GDM1 (cell line): ENCODE measurements at regions not wholly inside any gene's neighbourhood (a gene's known extent, or its start where the extent isn't known, plus 50 kb on each side); places are given as distances from the start of the nearest gene placed in this dataset.
"Not testable (repeated sequence)": the region's sequence is repeated elsewhere in the genome, so short reads cannot be mapped to it uniquely, and the experiment has no call there.

Experiments used
- DNase-seq: peaks from one replicate; lab custom pipeline; 2025; lab: John Stamatoyannopoulos, UW

DNA sequence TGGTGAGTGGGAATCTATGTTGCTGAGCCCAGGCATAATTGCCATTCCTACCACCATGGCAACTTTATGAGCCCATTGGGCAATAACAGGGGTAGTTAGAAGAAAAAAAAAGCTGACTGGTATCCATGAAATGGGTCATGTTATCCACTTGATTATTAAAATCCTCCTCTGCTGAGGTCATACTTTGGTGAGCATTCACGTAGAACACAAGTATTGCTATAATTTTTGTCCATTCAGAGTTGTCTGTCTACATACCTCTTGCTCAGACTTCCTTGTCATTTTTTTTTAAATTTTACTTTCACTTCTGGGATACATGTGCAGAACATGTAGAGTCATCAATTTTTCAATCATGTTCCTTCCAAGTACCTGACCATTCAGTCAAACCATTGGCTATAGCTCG lies 780.8 kb upstream of the ARRDC3 start:
- no peak for DNase-seq

DNA sequence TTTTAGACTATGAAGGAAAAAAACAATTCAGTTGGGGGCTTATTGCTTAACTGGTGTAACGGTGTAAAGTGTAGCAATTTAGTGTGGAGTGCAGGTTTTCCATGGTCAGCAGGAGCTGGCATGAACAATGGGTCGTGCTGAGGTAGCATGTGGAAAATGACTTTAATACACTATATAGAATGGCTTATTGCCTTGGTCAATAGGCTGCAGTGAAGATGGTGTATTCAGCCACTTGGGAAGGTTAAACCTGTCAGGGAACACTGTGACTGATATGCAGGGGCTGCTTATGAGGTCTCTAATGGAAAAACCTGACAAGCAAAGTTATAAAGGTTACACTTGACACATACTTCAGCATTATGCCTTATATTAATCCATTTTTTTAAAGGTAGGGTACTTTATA lies 764.7 kb upstream of the ARRDC3 start:
- DNase-seq = no peak

DNA sequence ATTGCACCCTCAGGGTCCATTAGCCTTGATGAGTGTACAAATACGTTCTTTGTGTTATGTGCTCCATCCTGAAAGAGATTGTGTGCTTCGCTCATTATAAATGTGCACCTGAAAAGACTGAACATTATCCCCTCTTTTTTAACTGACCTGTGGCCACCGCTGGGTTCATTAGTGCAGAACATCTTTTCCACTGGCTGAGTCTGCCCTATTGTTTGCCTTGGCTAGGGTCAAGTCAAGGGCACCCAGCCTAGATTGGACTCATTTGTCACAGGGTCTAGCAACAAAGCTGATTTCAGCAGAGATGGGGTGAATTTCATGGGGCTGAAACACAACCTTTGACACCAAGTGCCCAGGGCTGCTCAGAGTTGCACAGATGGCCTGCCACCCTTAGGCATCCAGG lies 764.1 kb upstream of the ARRDC3 start:
- DNase-seq = no peak

DNA sequence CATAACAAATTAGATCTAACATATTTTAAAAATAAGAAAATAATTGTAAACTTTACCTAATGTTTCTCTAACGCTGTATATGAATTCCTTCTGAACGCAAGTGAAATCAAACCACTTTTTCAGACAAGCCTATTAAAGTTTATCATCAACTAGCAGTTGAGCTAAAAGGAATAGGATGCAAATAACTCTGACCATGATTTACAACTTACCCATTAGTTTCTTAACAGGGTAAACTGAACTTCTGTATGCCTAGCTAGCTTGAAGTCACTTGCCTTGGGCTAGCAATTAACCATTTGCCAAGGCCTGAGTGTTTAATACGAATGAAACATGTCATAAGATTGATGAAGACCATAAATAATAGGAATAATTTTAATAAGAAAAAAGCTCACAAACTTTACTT lies 762.7 kb upstream of the ARRDC3 start:
- DNase-seq = no peak

DNA sequence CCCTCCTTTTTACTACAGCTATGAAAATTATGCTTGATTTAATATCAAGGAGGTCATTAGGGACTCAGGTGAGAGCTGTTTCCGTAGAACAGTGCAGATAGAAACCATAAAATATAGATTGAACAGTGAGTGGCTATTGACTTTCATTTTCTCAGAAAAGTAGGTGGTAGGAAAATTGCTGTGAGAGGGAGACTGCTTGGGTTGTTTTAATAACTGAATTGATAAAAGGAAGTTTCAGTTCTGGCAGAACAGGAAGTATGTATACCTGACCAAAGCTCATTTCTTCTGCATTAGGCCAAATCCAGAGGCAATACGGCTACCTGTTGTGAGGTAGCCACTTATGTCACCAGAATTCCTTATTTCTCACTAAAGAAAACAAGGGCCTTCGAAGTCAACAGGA lies 761.7 kb upstream of the ARRDC3 start:
- DNase-seq = no peak

DNA sequence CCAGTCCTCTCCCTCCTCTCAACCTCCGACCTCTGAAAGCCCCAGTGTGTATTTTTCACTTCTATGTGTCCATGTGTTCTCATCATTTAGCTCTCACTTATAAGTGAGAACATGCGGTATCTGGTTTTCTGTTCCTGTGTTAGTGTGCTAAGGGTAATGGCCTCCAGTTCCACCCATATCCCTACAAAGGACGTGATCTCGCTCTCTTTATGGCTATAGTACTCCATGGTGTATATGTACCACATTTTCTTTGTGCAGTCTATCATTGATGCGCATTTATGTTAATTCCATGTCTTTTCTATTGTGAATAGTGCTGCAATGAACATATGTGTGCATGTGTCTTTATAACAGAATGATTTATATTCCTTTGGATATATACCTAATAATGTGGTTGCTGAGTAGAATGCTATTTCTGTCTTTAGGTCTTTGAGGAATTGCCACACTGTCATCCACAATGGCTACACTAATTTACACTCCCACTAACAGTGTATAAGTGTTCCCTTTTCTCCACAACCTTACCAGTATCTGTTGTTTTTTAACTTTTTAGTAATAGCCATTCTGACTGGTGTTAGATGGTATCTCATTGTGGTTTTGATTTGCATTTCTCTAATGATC lies 749.3 kb upstream of the ARRDC3 start:
- not testable (repeated sequence) for DNase-seq

DNA sequence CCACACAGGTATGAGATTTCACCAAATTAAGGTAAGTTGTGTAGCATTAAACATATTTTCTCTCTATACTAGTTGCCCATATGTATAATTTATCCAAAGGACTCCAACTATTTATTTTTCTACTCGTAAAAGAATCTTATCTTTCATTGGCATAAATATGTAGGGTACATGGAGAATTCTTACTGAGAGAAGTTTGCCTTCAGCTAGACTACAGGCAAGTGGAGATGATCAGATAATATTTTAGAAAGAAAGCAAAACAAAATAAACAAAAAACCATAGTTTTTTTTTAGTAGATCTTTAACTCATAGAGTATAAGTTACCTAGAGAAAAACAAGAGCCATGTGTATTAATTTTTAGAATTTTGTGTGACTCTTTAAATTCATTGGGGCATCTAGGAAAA lies 743.1 kb upstream of the ARRDC3 start:
- DNase-seq = no peak

DNA sequence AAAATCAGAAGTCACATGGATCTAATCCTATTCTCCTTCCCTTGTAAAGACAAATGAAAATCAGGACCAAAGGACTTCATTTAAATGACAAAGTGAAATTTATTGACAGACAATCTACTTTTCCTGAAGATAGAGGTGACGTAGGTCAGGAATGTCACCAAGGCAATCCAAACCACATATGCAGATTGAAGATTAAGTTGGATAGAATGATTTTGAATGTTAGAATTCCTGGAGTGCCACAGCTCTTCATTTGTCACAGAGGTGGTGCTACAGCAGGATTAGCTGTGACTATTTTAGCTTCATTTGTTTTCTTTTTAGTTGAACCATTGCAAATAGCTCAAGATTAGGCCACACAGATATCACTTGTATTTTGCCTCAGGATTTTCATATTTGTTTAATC lies 736.0 kb upstream of the ARRDC3 start:
- DNase-seq = no peak

DNA sequence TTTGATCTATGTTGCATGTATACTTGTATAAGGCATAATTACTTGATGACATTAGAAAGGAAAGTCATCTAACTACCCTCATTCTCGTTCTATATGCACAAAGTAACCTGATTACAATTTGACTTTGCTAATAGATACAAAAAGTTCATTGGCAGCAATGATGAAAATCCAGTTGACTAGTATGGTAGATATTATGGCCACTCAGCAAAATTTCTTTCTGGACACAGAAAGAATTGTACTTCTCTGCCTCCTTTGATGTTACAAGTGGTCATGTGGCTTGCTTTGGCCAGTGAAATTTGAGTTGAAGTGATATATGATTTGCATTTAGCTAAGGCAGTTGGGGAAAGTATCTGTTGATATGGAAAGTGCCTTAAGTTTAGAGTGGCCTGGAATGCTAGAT lies 723.7 kb upstream of the ARRDC3 start:
- DNase-seq = no peak

DNA sequence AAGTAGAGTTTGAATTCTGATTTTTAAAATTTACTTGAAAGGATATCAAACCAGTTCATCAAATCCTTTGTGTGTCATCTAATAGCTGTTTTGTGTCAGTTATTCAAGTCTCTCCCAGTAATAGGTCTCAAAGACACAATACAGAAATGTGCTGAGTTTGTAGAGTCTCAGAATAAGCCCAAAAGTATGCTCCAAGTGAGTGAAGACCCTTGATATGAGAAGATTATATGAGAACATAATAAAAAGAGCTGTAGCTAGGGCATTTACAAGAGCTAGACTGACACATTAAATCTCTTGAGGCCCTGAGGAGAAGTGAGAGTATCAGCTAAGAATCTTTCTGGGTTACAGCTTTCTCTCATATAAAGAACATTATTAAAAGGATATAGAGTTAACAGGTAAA lies 721.0 kb upstream of the ARRDC3 start:
- DNase-seq = no peak

DNA sequence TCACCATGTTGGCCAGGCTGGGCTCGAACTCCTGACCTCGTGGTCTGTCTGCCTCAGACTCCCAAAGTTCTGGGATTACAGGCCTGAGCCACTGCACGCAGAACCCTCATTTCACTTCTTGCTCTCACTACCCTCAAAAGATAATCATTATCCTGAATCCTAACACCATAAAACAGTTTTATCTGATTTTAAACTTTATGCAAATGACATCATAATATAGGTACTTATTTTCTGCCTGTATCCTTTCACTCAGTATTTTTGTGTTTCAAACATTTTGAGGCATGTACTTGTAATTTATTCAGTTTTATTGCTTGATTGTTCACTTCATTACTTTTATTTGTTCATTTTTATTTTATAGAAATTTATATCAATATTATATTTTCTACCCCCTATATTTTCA lies 719.2 kb upstream of the ARRDC3 start:
- DNase-seq = no peak

DNA sequence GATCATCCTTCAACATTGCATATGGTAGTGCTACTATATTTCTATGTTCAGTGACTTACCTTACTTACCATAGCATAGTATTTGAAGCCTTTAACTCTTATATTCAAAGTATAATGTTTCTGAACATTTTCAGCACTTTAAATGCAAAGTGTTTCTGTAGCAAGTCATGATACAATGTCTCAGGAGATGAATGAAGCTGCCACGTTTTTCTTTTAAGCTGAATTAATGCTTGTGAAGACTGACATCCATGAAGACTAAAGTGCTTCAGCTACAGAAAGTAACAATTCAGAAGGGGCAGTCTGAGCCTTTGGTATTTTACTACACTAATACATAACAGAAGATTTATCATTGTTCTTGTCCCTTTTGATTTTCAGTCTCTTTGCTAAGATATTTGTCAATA lies 709.1 kb upstream of the ARRDC3 start:
- DNase-seq = no peak

DNA sequence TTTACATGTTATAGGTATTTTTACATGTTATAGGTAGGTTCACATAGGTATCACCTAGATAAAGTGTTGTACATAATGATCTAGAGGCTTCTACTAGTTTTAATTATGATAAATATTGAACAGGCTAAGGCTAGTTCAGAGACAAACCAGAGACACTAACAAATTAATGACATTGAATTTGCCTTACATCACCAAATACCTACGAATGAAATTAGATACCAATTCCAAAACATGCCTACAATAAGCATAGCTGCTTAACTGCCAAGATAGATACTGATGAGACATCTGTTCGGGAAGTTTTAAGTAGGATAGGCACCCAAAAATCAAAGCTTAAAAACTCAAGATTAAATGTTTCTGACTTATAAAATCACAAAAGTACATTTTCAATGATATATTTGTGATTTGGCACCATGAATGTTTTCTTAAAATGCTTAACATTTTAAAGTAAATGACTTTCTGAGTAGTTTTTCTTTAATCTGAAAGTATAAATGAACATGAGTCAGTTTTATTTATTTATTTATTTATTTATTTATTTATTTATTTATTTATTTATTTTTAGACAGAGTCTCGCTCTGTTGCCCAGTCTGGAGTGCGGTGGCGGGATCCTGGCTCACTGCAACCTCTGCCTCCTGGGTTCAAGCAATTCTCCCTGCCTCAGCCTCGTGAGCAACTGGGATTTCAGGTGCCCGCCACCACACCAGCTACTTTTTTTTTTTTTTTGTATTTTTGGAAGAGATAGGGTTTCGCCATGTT lies 703.1 kb upstream of the ARRDC3 start:
- DNase-seq = no peak

DNA sequence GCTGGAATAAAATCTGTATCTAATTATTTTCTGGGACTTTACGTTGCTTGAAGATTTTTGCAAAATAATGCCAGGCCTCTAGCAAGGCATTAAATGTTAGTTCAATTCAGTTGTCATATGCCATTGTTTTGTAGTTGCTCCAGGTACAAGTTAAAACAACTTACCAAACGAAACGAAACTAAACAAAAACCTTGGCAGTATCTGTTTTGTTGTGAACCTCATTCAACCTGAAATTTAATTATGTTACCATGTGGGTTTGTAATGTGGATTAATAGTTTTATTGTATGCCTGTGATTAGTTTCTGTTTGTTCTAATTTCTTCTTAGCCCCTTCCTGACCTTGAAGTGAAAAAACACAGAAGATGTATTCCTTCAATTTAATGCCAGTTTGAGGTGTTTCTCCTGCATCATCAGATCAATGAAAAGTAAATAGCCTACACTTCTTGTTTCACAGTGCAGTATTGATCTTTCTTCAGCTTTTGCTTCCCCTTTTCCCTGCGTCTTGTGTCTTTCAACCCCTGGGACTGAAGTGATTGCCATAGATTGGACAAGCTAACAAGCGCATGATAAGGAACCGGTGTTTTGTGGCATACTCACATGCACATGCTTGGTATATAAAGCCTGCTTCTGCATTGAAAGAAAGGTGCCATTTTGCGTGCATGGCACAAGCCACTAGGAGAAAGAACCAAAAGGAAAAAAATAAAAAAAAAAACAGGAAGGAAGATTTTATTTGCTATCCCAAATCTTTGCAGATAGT lies 699.0 kb upstream of the ARRDC3 start:
- no peak for DNase-seq

DNA sequence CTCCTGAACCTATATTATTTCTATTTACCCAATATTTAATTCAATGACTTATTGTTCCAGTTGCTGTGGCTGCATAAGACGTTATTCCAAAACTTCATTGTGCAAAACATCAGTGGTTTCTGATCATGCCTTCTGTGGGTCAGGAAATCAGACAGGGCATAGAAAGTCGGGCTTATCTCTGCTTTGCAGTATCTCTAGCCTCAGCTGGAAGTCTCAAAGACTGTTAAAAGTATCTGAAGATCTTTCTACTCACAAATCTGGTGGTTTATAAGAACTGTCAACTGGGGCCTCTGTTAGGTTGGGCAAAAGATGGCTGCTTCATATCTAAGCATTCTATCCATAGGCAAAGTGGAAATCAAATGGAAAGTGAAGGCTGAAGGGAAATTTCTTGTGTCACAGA lies 687.7 kb upstream of the ARRDC3 start:
- no peak for DNase-seq

DNA sequence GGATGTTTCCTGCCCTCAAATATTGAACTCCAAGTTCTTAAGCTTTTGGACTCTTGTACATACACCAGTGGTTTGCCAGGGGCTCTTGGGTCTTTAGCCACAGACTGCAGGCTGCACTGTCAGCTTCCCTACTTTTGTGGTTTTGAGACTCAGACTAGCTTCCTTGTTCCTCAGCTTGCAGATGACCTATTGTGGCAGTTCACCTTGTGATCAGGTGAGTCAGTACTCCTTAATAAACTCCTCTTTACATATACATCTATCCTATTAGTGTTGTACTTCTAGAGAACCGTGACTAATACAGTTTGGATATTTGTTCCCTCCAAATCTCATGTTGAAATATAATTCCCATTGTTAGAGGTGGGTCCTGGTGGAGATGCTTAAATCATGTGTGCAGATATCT lies 681.9 kb upstream of the ARRDC3 start:
- no peak for DNase-seq

DNA sequence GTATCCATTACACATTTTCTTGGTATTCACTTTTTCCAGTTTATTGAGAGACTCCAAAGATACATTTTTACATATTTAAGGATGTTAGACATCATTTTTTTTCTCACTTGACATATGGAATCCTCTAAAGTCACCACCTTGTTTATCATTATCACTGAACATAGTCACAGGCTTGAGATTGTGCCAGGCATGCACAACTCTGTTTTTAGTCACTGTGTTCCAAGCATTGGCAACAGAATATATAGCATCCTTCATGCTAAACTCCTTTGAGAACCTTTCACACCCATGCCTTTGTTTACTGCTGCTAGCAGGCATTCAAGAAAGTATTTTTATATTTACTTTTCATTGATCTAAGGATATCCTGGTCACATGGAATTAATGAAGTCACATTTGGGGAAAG lies 668.6 kb upstream of the ARRDC3 start:
- DNase-seq = no peak

DNA sequence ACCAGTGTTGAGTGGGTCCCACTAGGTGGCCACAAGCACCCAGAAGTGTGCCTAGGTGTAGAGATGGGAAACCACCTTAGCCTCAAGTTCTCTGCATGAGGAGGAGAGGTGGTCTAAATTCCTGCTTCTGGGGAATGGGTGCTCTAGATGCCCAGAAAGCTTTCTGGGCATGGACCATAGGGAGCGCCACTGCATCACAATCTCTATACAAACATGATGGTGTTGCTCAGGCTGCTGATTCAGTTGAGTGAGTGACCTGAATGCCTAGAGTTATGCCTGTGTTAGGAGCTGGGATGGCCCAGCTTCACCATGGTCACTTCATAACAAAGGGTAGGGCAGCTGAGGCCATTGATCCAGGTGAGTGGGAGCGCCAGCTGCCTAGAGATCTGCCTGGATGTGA lies 667.9 kb upstream of the ARRDC3 start:
- no peak for DNase-seq

DNA sequence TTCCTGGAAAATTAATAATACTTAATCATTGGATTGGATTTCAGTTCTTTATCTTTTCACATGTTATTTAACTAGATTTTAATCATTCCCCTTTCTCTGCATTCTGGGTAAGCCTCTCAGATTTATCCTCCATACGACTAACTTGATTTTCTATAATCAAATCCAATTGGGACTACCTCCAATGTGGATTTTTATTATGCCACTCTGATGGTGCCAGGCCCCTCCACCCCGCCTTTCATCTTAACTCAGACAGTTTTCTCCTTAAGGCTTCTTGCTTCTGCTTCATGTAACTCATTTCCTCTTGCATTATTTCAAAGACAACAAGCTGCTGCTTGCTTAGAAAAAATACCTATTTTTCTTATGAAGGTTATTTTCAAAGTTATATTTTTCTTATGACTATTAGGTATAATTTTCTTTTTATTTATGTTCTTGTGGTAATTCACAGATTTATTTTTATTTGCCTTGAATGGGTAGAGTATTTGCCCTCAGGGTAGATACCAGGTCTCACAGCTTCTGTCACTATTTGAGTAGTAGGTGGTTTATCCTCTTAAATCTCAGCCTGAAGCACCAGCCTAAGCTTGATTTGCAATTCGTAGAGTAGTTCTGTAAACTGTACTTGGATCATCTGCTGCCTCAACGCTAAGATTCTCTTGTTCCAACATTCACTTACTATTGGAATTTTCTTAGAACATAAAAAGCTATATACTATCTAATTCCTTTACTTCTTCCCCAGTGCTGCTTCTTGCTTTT lies 659.0 kb upstream of the ARRDC3 start:
- no peak for DNase-seq

DNA sequence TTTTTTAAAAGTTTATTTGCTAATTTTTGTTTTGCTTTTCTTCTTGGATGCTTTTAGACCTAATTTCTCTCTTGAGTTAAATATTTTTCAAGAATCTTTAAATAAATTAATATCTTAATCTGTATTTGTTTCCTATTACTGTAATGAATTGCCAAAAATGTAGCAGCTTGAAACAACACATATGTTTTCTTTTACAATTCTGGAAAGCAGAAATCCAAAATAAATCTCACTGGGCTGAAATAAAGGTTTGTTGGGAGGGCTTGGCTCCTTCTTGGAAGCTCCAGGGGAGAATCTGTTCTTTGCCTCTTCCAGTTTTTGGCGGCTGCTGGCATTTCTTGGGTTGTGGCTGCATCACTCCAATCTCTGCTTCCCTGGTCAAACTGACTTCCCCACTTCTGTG lies 658.1 kb upstream of the ARRDC3 start:
- DNase-seq = no peak

DNA sequence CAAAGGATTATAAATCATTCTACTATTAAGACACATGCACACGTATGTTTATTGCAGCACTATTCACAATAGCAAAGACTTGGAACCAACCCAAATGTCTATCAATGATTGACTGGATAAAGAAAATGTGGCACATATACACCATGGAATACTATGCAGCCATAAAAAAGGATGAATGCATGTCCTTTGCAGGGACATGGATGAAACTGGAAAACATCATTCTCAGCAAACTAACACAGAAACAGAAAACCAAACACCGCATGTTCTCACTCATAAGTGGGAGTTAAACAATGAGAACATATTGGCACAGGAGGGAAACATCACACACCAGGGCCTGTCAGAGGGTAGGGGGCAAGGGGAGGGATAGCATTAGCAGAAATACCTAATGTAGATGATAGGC lies 646.7 kb upstream of the ARRDC3 start:
- not testable (repeated sequence) for DNase-seq

DNA sequence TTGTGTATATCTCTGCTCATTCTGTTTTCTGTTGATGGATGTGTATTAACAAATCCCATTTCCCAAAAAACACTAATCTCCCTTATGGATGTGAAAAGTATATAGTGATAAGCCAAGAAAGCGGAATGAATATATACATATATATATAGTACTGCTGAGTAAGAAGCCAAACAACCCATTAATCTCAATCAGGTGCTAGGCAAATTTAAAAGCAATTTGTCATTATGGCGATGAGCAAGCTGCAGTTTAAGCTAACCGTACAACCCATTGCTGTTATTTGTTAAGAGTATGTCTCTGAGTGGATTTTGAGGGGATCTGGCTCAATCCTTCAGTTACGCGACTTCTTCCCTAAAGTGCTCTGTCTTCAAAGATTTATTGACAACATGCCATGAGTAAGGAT lies 640.4 kb upstream of the ARRDC3 start:
- no peak for DNase-seq

DNA sequence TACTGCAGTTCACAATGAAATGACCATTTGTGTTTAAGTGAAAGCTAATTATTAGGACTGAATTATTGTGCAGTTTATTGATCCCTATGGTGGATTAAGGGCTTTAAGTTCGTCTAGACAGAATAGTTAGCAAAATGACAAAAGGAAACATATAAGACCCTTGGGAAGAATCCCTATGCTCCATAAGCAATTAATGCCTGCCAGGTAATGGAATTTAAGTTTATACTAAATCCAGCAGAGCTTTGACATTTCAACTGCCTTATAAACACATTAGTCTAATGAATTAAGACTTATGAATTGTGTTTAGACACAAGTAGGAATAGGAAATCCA lies 640.0 kb upstream of the ARRDC3 start:
- DNase-seq = no peak
